H1 (cell line): ENCODE measurements at regions not wholly inside any gene's neighbourhood (a gene's known extent, or its start where the extent isn't known, plus 50 kb on each side); places are given as distances from the start of the nearest gene placed in this dataset.
A peak's percentile ranks its signal among the peaks of the same experiment; 100 is the strongest.

Experiments
- CTCF ChIA-PET: fragments of 300-600 bp; sonication (Branson Sonifier 250); formaldehyde crosslinking; loops from one replicate; lab custom pipeline; 2021; ENCODE audit not compliant: partially characterized antibody; lab: Charles Lee
- POLR2A ChIA-PET: fragments of 300-600 bp; sonication (Branson Sonifier 250); formaldehyde crosslinking; loops from one replicate; lab custom pipeline; 2021; ENCODE audit warnings: inconsistent platforms; ENCODE audit not compliant: partially characterized antibody; lab: Charles Lee
- DNase-seq, 2 experiments: peaks; one replicate each; pipeline versions ENCODE4 v3.0.0 to v3.0.0-alpha.2; 2010 to 2022; ENCODE audit warnings: low spot score in 2 of 2, low read depth in 1 of 2, mixed read lengths in 1 of 2
- FAIRE-seq: peaks from 2 replicates; lab custom pipeline; 2011; peaks lifted over from hg19 to GRCh38; lab: Jason Lieb, UNC
- H2AFZ ChIP-seq: 2 replicates; pipeline ENCODE4 v1.8.1; 2012; ENCODE audit warnings: low read length, inconsistent platforms
- H2AK5ac ChIP-seq: 2 replicates; pipeline ENCODE4 v1.6.1; 2013; ENCODE audit warnings: low read depth, low read length
- H2BK120ac ChIP-seq: replicated peaks from 2 replicates; pipeline ENCODE3; 2013; ENCODE audit warnings: low read depth, low read length, inconsistent platforms
- H2BK12ac ChIP-seq: 2 replicates; pipeline ENCODE4 v1.6.1; 2013; ENCODE audit warnings: low read depth, low read length
- H2BK15ac ChIP-seq: 2 replicates; pipeline ENCODE4 v1.6.1; 2013; ENCODE audit warnings: low read length
- H2BK20ac ChIP-seq: 2 replicates; pipeline ENCODE4 v1.6.1; 2013; ENCODE audit warnings: low read length
- H2BK5ac ChIP-seq: 2 replicates; pipeline ENCODE4 v1.6.1; 2013; ENCODE audit warnings: low read depth, low read length
- H3K14ac ChIP-seq: 2 replicates; pipeline ENCODE4 v1.6.1; 2013; ENCODE audit warnings: inconsistent platforms; ENCODE audit not compliant: insufficient read length
- H3K18ac ChIP-seq: 2 replicates; pipeline ENCODE4 v1.6.1; 2013; ENCODE audit warnings: low read length; ENCODE audit errors: extremely low read depth
- H3K23ac ChIP-seq: 2 replicates; pipeline ENCODE4 v1.6.1; 2013; ENCODE audit warnings: inconsistent platforms; ENCODE audit not compliant: insufficient read length
- H3K23me2 ChIP-seq: 2 replicates; pipeline ENCODE4 v1.6.1; 2013; ENCODE audit warnings: low read depth, low read length
- H3K27ac ChIP-seq: 2 replicates; pipeline ENCODE4 v1.6.1; 2011; ENCODE audit warnings: low read depth, low read length, inconsistent platforms
- H3K27me3 ChIP-seq, 4 experiments: replicated peaks in 1 of 4; 1 replicate in 1 of 4; 2 replicates in 3 of 4; pipeline versions ENCODE4 v1.6.1 to v1.8.1; 2011 to 2013; ENCODE audit warnings: low read length in 3 of 4, mild to moderate bottlenecking in 3 of 4, inconsistent platforms in 2 of 4, mixed read lengths in 2 of 4, moderate library complexity in 1 of 4; ENCODE audit not compliant: control insufficient read depth in 3 of 4, insufficient read depth in 3 of 4; ENCODE audit errors: extremely low read depth in 1 of 4
- H3K36me3 ChIP-seq, 4 experiments: 2 replicates each; pipeline versions ENCODE4 v1.6.1 to v1.8.1; 2011 to 2013; ENCODE audit warnings: mild to moderate bottlenecking in 4 of 4, low read length in 3 of 4, moderate library complexity in 2 of 4, control low read depth in 1 of 4, inconsistent platforms in 1 of 4; ENCODE audit not compliant: insufficient read depth in 4 of 4, control insufficient read depth in 2 of 4
- H3K4ac ChIP-seq: replicated peaks from 2 replicates; pipeline ENCODE3; 2013; ENCODE audit warnings: low read length, low read depth, mixed read lengths, inconsistent platforms; ENCODE audit not compliant: insufficient read length
- H3K4me1 ChIP-seq, 4 experiments: replicated peaks in 1 of 4; 1 replicate in 1 of 4; 2 replicates in 3 of 4; pipeline versions ENCODE4 v1.6.1 to v1.8.1; 2011 to 2013; ENCODE audit warnings: low read length in 3 of 4, inconsistent platforms in 2 of 4, mixed read lengths in 1 of 4; ENCODE audit not compliant: insufficient read depth in 4 of 4, control insufficient read depth in 3 of 4
- H3K4me2 ChIP-seq, 2 experiments: 2 replicates each; pipeline versions ENCODE4 v1.6.1 to v1.8.1; 2011 to 2013; ENCODE audit warnings: low read depth in 2 of 2, low read length in 2 of 2, control low read depth in 1 of 2, inconsistent platforms in 1 of 2, mild to moderate bottlenecking in 1 of 2; ENCODE audit not compliant: insufficient read depth in 1 of 2
- H3K4me3 ChIP-seq, 4 experiments: fragments of 200-600, 300-600 bp in 1 of 4; sonication (generic), shearing (Covaris generic), sonication (Bioruptor Twin) in 1 of 4; 2 replicates each; pipeline versions ENCODE4 v1.5.1 to v1.8.1; 2011 to 2016; ENCODE audit warnings: low read length in 4 of 4, low read depth in 3 of 4, control low read depth in 2 of 4, inconsistent platforms in 2 of 4, mild to moderate bottlenecking in 2 of 4, mixed read lengths in 1 of 4, moderate library complexity in 1 of 4; ENCODE audit not compliant: insufficient read depth in 2 of 4; ENCODE audit errors: extremely low read depth in 1 of 4
- H3K56ac ChIP-seq: replicated peaks from 2 replicates; pipeline ENCODE3; 2013; ENCODE audit warnings: low read depth, mild to moderate bottlenecking, mixed read lengths, low read length, inconsistent platforms; ENCODE audit not compliant: insufficient read length
- H3K79me1 ChIP-seq: 2 replicates; pipeline ENCODE4 v1.6.1; 2013; ENCODE audit warnings: low read depth, low read length, control low read depth
- H3K79me2 ChIP-seq, 2 experiments: 2 replicates each; pipeline versions ENCODE4 v1.6.1 to v1.8.1; 2012 to 2013; ENCODE audit warnings: low read length in 2 of 2, mild to moderate bottlenecking in 2 of 2, inconsistent platforms in 1 of 2; ENCODE audit not compliant: insufficient read depth in 2 of 2, control insufficient read depth in 1 of 2
- H3K9ac ChIP-seq, 4 experiments: replicated peaks in 1 of 4; 1 replicate in 1 of 4; 2 replicates in 3 of 4; pipeline versions ENCODE4 v1.6.1 to v1.8.1; 2011 to 2013; ENCODE audit warnings: low read depth in 3 of 4, low read length in 3 of 4, control low read depth in 2 of 4, mild to moderate bottlenecking in 2 of 4, moderate library complexity in 2 of 4, inconsistent platforms in 1 of 4; ENCODE audit errors: extremely low read depth in 1 of 4
- H3K9me3 ChIP-seq, 2 experiments: 2 replicates each; pipeline versions ENCODE4 v1.6.1 to v1.8.1; 2012 to 2013; ENCODE audit warnings: mild to moderate bottlenecking in 2 of 2, moderate library complexity in 2 of 2, control low read depth in 1 of 2, inconsistent platforms in 1 of 2, low read depth in 1 of 2, low read length in 1 of 2, mixed read lengths in 1 of 2; ENCODE audit not compliant: insufficient read depth in 2 of 2
- H4K20me1 ChIP-seq, 2 experiments: replicated peaks in 1 of 2; 2 replicates each; pipeline versions ENCODE3 to v1.8.1; 2011 to 2013; ENCODE audit warnings: inconsistent platforms in 2 of 2, low read length in 2 of 2, mild to moderate bottlenecking in 1 of 2; ENCODE audit not compliant: insufficient read depth in 2 of 2, control insufficient read depth in 1 of 2
- H4K5ac ChIP-seq: 2 replicates; pipeline ENCODE4 v1.6.1; 2013; ENCODE audit warnings: low read length, low read depth, mixed read lengths, inconsistent platforms; ENCODE audit not compliant: insufficient read length
- H4K8ac ChIP-seq: 2 replicates; pipeline ENCODE4 v1.8.0; 2013; ENCODE audit warnings: mild to moderate bottlenecking, moderate library complexity, low read length, inconsistent platforms; ENCODE audit not compliant: insufficient read depth; ENCODE audit errors: extremely low read depth
- H4K91ac ChIP-seq: replicated peaks from 2 replicates; pipeline ENCODE3; 2013; ENCODE audit warnings: low read length, mixed read lengths, inconsistent platforms; ENCODE audit not compliant: insufficient read length
- ATF3 ChIP-seq: IDR thresholded peaks from 2 replicates; pipeline ENCODE4 v1.6.1; 2011; ENCODE audit warnings: low read depth, mild to moderate bottlenecking, low read length; ENCODE audit not compliant: insufficient read depth
- CEBPB ChIP-seq: IDR thresholded peaks from 2 replicates; pipeline ENCODE4 v1.6.1; 2012; ENCODE audit warnings: low read depth, low read length
- E2F6 ChIP-seq: IDR thresholded peaks from 2 replicates; pipeline ENCODE4 v1.6.1; 2012; ENCODE audit warnings: inconsistent platforms
- GABPA ChIP-seq: IDR thresholded peaks from 2 replicates; pipeline ENCODE4 v1.6.1; 2011; ENCODE audit warnings: mild to moderate bottlenecking, low read length, moderate library complexity, borderline replicate concordance; ENCODE audit not compliant: insufficient read depth
- HDAC2 ChIP-seq, 2 experiments: fragments of 300-600 bp in 1 of 2; sonication (generic) in 1 of 2; IDR thresholded peaks; 2 replicates each; pipeline ENCODE4 v1.6.1; 2011 to 2012; ENCODE audit warnings: low read depth in 2 of 2, low read length in 2 of 2, mild to moderate bottlenecking in 2 of 2, moderate library complexity in 2 of 2, borderline replicate concordance in 1 of 2, inconsistent platforms in 1 of 2
- MAX ChIP-seq: IDR thresholded peaks from 2 replicates; pipeline ENCODE4 v1.6.1; 2012; ENCODE audit warnings: inconsistent platforms
- POLR2A ChIP-seq, 2 experiments: IDR thresholded peaks; 1 replicate in 1 of 2; 2 replicates in 1 of 2; pipeline ENCODE4 v1.6.1; 2011; ENCODE audit warnings: low read depth in 2 of 2, low read length in 2 of 2, mild to moderate bottlenecking in 2 of 2; ENCODE audit errors: control extremely low read depth in 1 of 2
- RAD21 ChIP-seq, 2 experiments: IDR thresholded peaks in 1 of 2; conservative IDR thresholded peaks in 1 of 2; 2 replicates each; pipeline ENCODE4 v1.6.1; 2011; ENCODE audit warnings: low read depth in 2 of 2, low read length in 2 of 2, improper control_type of control experiment in 1 of 2, inconsistent platforms in 1 of 2, mild to moderate bottlenecking in 1 of 2, moderate library complexity in 1 of 2
- WGBS, 2 experiments: shearing (Covaris generic) in 1 of 2; methylation state at CpG; one replicate each; pipeline versions ENCODE4 v1.1.6 to v1.1.7; 2013 to 2015; ENCODE audit warnings: low lambda C conversion rate in 2 of 2, mixed read lengths in 2 of 2, inconsistent platforms in 1 of 2, low coverage in 1 of 2, missing lambda C conversion rate in 1 of 2; ENCODE audit not compliant: insufficient replicate concordance in 2 of 2, insufficient coverage in 1 of 2, insufficient read length in 1 of 2; ENCODE audit errors: extremely low coverage in 1 of 2, missing lambda C conversion rate in 1 of 2; 5-methylcytosine and 5-hydroxymethylcytosine counted together

GRCh38 chr3:101150504-101150903 lies 157.3 kb upstream of the ABI3BP start:
- H3K79me1 ChIP-seq = no peaks in the 10 kb centered on the region
- no peaks in the 10 kb centered on the region for H3K36me3 ChIP-seq
- no peak overlapping the region for H3K23ac ChIP-seq
- FAIRE-seq = no peak
- H3K4me1 ChIP-seq = no peaks in the 10 kb centered on the region
- no peak overlapping the region for H3K14ac ChIP-seq
- H3K23me2 ChIP-seq = no peaks in the 10 kb centered on the region
- 75% methylated on average over 2 of the region's 2 CpGs; no CpG with 5 or more reads in 1 of the 2 experiments for WGBS, 2 experiments
- TF ChIP-seq MAX (no peak), GABPA (no peak), CEBPB (no peak), E2F6 (no peak), POLR2A (IDR thresholded peaks at IDR 0.05; ENCODE audit: control extremely low read depth in 1 of 2, low read depth in 2 of 2, low read length in 2 of 2) (no peak), RAD21 (IDR thresholded peaks at IDR 0.05 in 1 of 2, conservative IDR thresholded peaks at IDR 0.05 in 1 of 2; ENCODE audit: low read depth in 2 of 2, low read length in 2 of 2) (no peak), HDAC2 (IDR thresholded peaks at IDR 0.05; ENCODE audit: borderline replicate concordance in 1 of 2, low read depth in 2 of 2, low read length in 2 of 2) (no peak), ATF3 (no peak)
- no peak overlapping the region for H2BK15ac ChIP-seq
- no peak overlapping the region for H3K9ac ChIP-seq
- no peak overlapping the region for H4K5ac ChIP-seq
- no peak overlapping the region for H3K4ac ChIP-seq
- H3K27me3 ChIP-seq = no peaks in the 10 kb centered on the region
- DNase-seq = no peak
- H2BK12ac ChIP-seq = no peak overlapping the region
- H2BK120ac ChIP-seq = no peak overlapping the region
- no peak overlapping the region for H2AK5ac ChIP-seq
- no peak overlapping the region for H2BK20ac ChIP-seq
- no peak overlapping the region for H3K4me2 ChIP-seq
- no peak overlapping the region for H3K56ac ChIP-seq
- no peak overlapping the region for H3K27ac ChIP-seq
- peak overlapping the region; percentile 55 for H2AFZ ChIP-seq
- H3K18ac ChIP-seq = no peak overlapping the region
- H3K79me2 ChIP-seq = no peaks in the 10 kb centered on the region
- H4K20me1 ChIP-seq = no peaks in the 10 kb centered on the region
- H3K4me3 ChIP-seq = no peak overlapping the region
- H4K91ac ChIP-seq = no peak overlapping the region
- ChIA-PET POLR2A (no interaction called here), CTCF (no interaction called here)
- no peaks in the 10 kb centered on the region for H3K9me3 ChIP-seq
- H4K8ac ChIP-seq = no peak overlapping the region
- no peak overlapping the region for H2BK5ac ChIP-seq
